AG08396 (cell line): ENCODE measurements at regions not wholly inside any gene's neighbourhood (a gene's known extent, or its start where the extent isn't known, plus 50 kb on each side); places are given as distances from the start of the nearest gene placed in this dataset.
"Not testable (repeated sequence)": the region's sequence is repeated elsewhere in the genome, so short reads cannot be mapped to it uniquely, and the experiment has no call there.

Source experiments
- DNase-seq: peaks from one replicate; pipeline ENCODE4 v3.0.0; 2012; ENCODE audit warnings: low spot score, mixed read lengths

DNA sequence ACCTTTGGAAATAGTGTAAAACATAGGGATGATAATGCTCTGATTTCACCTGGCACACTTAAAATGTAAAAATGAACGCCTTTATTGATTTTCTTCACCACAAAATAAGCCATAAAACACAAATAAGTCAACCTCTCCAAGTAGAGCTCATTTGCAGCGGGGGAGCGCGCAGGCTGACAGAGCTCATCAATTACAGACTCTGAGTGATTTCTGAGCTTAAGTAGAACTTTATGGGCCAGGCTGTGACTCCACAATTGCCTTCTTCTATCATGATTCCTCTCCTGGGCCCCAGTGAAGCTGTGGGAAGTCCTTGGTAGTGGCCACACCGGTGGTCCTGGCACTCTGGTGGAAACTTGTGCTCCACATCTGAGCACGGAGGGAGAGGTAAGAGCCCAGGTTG is 789.0 kb upstream of the RAB6C start:
- no peak for DNase-seq

DNA sequence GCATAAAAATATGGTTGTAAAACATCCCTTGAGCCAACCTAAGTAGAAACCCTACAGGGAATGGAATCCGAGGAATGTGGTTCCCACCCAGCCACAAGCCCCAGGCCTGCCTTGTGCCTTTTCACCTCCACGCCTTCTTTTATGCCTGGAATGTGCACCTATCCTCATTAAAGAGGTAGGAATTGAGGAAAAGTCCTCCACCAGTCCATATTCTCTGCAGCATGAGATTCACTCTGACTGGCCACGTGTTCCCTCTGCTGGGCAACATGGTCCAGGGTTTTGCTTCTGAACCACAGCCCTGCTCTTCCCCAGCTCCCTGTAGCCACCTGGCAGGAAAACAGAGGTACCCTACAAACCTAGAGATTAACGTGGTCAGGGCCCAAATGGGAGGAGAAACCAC is 787.9 kb upstream of the RAB6C start:
- DNase-seq: no peak

DNA sequence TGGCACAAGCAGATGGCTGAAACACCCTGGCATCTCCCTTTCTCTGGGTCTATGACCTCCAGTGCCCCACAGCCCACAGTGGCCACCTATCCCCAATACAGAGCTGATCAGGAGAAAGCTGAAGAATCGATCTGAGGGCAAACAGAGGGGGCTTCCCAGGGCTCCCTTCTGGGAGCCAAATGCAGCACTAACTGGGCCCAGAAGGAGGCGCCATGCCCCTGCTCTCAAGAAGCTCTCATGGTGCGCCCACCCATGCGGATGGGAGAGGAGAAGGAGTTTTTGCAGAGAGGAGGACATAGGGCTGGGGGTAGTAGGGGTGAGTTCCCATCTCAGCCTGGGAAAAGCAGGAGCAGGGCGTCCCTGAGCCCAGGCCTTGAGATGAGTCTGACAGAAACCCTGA is 787.3 kb upstream of the RAB6C start:
- no peak for DNase-seq

- DNase-seq: no peak
Observed at GRCh38 chr2:129192841-129193253, 786.6 kb upstream of the RAB6C start.

- DNase-seq: no peak
Observed at GRCh38 chr2:129193961-129194360, 785.5 kb upstream of the RAB6C start.

- DNase-seq: no peak
Observed at GRCh38 chr2:129199501-129199900, 780.0 kb upstream of the RAB6C start.

DNA sequence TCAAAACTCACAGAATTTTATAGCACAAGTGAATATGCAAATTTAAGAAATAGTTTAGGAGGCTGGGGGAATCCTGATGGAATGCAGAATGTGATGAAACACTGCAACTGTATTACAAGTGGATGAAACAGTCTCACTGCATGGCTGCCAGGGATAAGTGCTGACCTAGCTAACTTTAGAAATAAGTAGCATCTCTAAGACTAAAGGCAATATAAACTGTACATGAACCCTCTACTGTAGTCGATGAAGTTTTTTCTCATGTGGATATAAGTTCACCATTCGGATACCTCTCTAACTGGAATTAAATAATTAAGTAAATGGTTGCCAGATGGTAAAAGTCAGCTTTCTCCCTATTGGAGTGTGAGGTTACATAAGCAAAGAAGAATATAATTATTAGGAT is 777.8 kb upstream of the RAB6C start:
- no peak for DNase-seq

DNA sequence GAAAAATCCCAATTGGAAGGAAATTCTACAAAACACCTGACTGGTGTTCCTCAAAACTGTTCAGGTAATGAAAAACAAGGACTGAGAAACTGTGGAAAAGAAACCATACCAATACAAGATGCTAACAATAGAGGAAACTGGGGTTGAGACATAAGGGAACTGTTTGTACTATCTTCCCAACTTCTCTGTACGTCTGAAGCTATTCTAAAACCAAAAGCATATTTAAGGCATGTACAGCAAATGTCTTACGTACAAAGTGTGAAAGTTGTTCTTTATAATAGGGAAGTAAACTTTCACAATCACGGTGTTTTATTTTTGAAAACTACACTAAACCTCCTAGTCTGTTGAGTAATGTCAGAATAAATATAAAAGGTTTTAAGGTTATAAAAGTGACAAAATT is 776.1 kb upstream of the RAB6C start:
- no peak for DNase-seq

GRCh38 chr2:129204581-129204980 is 774.9 kb upstream of the RAB6C start:
- DNase-seq: not testable (repeated sequence)

DNA sequence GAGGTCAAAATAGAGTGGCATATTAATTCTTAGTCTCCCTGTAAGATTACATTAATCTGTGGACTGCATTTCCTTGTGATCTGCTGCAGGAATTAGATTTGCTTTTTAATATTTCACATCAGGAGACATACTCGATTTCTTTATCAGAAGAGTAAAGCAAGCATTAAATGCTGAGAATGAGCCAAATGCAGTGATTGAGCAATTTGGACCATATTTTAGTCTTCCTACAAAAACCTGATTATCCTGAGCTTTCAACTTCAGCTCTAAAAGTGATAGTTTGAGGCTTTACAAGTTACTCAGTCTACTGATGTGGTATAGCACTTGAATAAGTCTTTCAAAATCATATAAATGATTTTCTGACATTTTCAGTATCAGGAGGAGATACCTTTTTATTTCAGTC is 774.3 kb upstream of the RAB6C start:
- DNase-seq: no peak

GRCh38 chr2:129205766-129206165 is 773.7 kb upstream of the RAB6C start:
- no peak for DNase-seq

DNA sequence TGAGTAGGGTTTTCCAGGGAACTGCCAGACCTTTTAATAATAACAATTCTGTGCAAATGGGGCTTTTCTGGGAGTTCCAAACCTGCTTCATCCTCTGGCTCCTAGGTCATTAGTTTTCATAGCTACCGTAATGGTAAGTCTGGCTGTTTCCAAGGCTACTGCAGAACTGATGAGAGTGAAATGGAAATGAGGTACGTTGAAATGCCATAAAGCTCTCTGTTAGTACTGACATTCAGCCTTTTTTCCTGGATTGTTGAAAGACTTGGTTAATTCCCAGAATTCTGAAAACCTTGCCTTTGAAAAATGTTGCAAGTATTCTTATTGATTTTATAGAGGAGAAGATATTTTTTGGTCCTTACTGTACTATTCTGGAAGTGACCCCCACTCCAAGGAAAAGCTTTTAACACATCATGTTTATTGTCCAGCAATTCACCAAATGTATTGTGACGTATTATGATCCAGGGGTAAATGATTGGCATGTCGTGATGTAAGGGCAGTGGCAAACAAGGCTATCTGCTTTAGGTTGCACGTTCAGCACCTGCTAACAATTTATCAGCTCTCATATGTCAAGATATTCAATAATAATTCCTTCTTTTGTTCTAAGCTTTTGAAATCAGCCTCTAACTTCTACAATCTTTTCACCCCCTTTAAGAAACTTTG is 767.0 kb upstream of the RAB6C start:
- no peak for DNase-seq

- DNase-seq: no peak
Observed at GRCh38 chr2:129224022-129224421, 755.4 kb upstream of the RAB6C start.

DNA sequence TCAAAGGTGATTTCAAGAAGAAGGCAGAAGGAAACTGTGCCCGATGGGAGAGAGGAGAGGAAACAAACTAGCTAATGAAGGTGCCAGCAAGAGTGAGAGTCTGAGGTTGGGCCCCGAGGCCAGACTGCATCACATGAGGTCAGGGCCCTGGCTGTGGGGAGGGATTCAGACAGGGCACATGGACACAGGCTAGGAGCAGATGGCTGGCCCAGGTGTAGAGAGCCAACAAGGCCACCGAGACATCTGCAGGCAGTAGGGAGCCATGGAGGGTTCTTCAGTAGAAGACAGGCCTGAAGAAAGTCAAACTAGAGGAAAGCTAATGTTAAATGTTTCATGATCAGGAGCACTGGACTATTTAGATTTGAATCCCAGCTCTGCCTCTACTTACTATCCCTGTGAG is 755.0 kb upstream of the RAB6C start:
- no peak for DNase-seq

- DNase-seq: no peak
Observed at GRCh38 chr2:129229196-129229595, 750.3 kb upstream of the RAB6C start.

GRCh38 chr2:129229830-129230441 is 749.5 kb upstream of the RAB6C start:
- no peak for DNase-seq

GRCh38 chr2:129231924-129232323 is 747.5 kb upstream of the RAB6C start:
- DNase-seq: no peak

GRCh38 chr2:129233166-129233565 is 746.3 kb upstream of the RAB6C start:
- no peak for DNase-seq

GRCh38 chr2:129233751-129234406 is 745.6 kb upstream of the RAB6C start:
- no peak for DNase-seq

DNA sequence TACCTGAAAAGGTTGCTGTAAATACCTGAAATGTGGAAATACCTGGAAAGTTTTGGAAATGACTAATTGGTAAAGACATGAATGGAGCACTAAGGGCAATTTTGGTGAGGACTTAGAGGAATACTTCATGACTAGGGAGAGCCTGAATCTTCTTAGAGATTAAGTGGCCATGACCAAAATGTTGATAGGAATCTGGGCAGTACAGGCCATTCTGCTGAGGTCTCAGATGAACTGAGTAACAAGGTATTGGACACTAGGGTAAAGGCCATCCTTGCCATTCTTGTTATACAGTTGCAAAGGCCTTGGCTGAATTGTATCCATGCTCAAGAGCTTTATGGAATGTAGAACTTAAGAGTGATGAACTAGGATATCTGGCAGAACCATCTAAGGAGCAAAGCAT is 742.9 kb upstream of the RAB6C start:
- DNase-seq: no peak

GRCh38 chr2:129237966-129238725 is 741.3 kb upstream of the RAB6C start:
- no peak for DNase-seq

GRCh38 chr2:129239141-129239540 is 740.3 kb upstream of the RAB6C start:
- DNase-seq: no peak

- no peak for DNase-seq
Observed at GRCh38 chr2:129240061-129240460, 739.4 kb upstream of the RAB6C start.
